G401 (cell line): ENCODE measurements at regions not wholly inside any gene's neighbourhood (a gene's known extent, or its start where the extent isn't known, plus 50 kb on each side); places are given as distances from the start of the nearest gene placed in this dataset.
A peak's percentile ranks its signal among the peaks of the same experiment; 100 is the strongest.
"Not testable (repeated sequence)": the region's sequence is repeated elsewhere in the genome, so short reads cannot be mapped to it uniquely, and the experiment has no call there.

Source experiments
- DNase-seq: peaks from one replicate; pipeline ENCODE4 v3.0.0-alpha.2; 2015; ENCODE audit warnings: low spot score
- in situ Hi-C: cut with HindIII; loops from 2 replicates; pipeline ENCODE4 v1.10.0; 2016; ENCODE audit warnings: low sequenced_read_pairs, mixed read lengths

GRCh38 chr2:175454953-175455389 is 273.5 kb upstream of the ATP5MC3 start:
- DNase-seq: no peak
- in situ Hi-C loops: no loop called here

- no peak for DNase-seq
- in situ Hi-C loops: no loop called here
Measured at GRCh38 chr2:175450029-175450760, 268.7 kb upstream of the ATP5MC3 start.

GRCh38 chr2:175449616-175450015 is 268.1 kb upstream of the ATP5MC3 start:
- in situ Hi-C loops: no loop called here
- DNase-seq: no peak

GRCh38 chr2:175446201-175446600 is 264.7 kb upstream of the ATP5MC3 start:
- in situ Hi-C loops: no loop called here
- no peak for DNase-seq

DNA sequence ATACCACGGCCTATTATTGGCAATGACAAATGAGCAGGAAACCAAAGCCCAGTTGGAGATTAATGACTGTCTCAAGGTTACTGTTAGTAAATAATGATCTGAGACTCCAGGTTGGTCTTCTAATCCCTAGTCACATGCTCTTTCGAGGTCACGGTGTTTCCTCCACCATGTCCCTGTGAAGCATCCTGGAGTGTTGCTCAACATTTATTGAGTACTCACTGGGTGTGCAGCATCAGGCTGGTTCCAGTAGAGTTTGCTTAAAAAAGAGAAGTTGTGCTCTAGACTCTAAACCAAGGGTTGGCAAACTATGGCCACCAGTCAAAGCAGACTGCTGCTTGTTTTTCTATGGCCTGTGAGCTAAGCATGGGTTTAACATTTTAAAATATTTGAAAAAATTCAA is 263.8 kb upstream of the ATP5MC3 start:
- in situ Hi-C loops: no loop called here
- no peak for DNase-seq

DNA sequence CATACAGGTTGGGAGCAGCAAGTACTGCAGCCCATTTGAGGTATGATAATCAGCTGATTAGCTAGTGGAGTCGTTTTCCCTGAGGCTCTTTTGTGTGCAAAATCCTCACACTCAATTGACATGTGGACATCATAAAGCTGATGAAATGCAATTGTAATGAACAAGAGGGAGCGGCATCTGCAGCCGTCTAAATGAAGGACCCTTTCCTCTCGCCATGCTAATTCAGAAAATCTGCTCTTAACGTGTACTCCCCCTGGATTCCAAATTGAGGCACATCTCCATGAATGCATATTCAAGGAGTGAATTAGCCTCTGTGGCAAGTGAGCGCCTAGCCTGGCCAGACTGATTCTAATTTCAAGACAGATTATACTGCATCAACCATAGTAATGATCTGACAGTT is 260.9 kb upstream of the ATP5MC3 start:
- DNase-seq: no peak
- in situ Hi-C loops: no loop called here

DNA sequence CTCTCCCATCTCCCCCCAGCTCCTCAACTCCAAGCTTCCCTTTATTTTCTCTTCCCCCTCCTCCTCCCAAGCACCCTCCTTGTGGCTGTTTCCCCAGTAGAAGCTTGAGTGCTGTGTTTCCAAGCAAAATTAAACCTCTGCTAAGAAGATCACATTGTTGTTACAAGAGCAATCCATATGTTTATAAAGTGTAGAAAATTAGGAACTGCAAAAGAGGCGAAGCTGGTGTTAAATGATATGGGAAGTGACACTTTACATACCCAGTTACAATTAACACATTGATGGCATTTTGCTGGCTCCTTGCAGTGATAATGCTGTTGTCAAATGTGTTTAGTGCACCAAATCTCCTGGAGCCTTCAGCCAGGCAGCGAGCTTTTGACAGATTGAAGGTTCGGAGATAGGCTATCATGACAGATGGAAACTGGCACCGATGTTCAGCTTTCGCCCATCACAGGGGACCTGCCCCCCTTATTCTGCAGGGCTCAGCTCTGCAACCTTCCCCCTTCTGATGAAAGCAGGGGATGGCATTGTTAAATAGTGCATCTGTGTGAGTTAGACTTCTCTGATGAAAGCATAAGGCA is 259.8 kb upstream of the ATP5MC3 start:
- in situ Hi-C loops: no loop called here
- no peak for DNase-seq

DNA sequence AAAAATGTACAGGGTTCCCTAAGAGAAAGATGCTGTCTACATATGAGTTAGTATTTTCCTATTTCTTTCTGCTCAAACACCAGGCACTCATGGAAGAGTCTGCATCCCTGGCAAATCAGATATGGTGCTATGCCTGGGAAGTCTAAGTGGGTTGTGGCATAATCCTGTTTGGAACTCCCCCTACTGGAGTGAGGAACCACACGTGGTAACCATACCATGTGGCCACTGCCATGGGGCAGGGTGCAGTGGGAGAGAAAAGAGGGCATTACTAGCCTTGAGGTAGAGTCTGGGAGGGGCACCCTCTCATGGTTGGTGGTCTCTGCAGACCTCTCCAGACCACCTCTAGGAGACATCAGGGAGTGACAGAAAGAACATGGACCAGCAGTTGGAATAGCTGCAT is 257.9 kb upstream of the ATP5MC3 start:
- DNase-seq: no peak
- in situ Hi-C loops: no loop called here

- no peak for DNase-seq
- in situ Hi-C loops: no loop called here
Measured at GRCh38 chr2:175437167-175437566, 255.7 kb upstream of the ATP5MC3 start.

DNA sequence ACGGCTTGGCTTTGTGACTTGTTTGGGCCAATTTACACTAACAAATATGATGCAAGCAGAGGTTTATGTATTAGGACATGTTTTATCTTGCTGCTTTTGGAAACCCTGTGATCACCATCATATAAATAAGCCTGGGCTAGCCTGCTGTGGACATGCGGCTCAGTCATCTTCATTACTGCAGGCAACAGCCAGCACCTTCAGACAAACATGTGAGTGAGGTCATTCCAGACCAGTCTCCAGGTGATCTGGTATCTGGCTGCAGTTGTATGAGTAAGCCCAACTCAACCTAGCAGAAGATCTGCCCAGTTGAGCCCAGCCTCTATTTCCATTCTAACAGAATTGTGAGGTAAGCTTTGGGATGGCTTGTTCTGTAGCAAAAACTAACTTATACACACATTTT is 254.6 kb upstream of the ATP5MC3 start:
- no peak for DNase-seq
- in situ Hi-C loops: no loop called here

DNA sequence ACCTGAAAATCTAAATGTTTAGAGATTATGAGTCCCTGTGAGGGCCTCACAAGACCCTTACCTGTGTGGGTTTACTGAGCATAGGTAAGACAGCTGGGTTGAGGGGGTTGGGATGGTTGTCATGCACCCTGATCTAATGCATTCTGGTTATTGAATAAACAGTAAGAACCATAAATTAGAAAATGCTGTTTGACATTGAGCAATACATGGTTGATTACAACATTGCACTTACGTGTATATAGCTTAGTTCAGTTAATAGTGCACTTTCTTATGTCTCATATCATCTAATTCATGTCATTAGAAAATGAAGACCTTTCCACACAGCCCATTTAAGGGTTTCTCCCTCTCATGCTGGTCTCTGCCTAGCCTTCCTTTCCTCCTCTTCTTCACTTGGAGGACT is 253.5 kb upstream of the ATP5MC3 start:
- DNase-seq: no peak
- in situ Hi-C loops: no loop called here

DNA sequence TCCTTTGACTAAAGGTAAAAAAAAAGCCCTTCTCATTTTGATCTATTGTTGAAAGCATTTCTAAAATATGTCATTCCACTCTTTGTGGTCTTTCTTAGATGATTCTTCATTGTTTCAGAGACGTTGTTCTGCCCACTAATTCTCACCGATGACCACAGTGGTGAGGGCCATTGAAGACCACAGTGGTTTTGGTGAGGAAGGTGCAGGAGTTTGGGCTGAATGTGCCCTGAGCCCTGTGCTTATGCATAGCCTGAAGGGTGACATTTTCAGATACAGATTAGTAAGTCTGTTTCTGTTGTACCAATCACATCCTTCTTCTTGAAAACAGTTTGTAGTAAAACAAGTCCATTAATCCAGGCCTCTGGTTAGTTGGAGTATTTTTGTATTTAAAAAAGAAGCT is 251.3 kb upstream of the ATP5MC3 start:
- no peak for DNase-seq
- in situ Hi-C loops: no loop called here

- no peak for DNase-seq
- in situ Hi-C loops: no loop called here
Measured at GRCh38 chr2:175432021-175432420, 250.5 kb upstream of the ATP5MC3 start.

GRCh38 chr2:175431101-175431946 is 249.8 kb upstream of the ATP5MC3 start:
- in situ Hi-C loops: no loop called here
- DNase-seq: no peak

- no peak for DNase-seq
- in situ Hi-C loops: no loop called here
Measured at GRCh38 chr2:175430236-175430635, 248.7 kb upstream of the ATP5MC3 start.

- in situ Hi-C loops: no loop called here
Measured at GRCh38 chr2:175418224-175418835, 236.8 kb upstream of the ATP5MC3 start.

GRCh38 chr2:175414882-175415487 is 233.5 kb upstream of the ATP5MC3 start:
- in situ Hi-C loops: no loop called here
- peak; percentile 7 for DNase-seq

More at GRCh38 chr2:175418224-175418835, 236.8 kb upstream of the ATP5MC3 start:
- no peak for DNase-seq

- no peak for DNase-seq
- in situ Hi-C loops: no loop called here
Measured at GRCh38 chr2:175414191-175414881, 232.8 kb upstream of the ATP5MC3 start.

DNA sequence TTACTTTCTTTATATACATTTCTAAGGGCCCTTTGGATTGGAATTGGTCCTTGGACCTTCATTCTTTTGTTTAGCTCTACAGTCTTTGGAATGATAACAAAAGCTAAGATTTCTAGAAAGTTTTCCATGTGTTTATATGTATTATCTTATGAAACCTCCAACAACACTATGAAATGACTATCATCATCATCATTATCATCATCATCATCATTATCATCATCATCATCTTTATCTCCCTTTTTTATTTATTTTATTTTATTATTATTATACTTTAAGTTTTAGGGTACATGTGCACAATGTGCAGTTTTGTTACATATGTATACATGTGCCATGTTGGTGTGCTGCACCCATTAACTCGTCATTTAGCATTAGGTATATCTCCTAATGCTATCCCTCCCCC is 229.4 kb upstream of the ATP5MC3 start:
- DNase-seq, in situ Hi-C loops: not testable (repeated sequence)
